Mucosa of descending colon (tissue), 3 donors: ENCODE measurements at regions not wholly inside any gene's neighbourhood (a gene's known extent, or its start where the extent isn't known, plus 50 kb on each side); places are given as distances from the start of the nearest gene placed in this dataset.

Experiments used
- ATAC-seq: fragments of 200-7000 bp; cut with Tn5 transposase; one replicate; pipeline ENCODE4 v1.9.1; 2020; ENCODE audit warnings: mild to moderate bottlenecking, moderate library complexity
- DNase-seq, 3 donors: peaks; one replicate each; pipeline ENCODE4 v3.0.0-alpha.2; 2020
- H3K36me3 ChIP-seq: fragments of 200-600 bp; one replicate; pipeline ENCODE4 v1.8.0; 2021; ENCODE audit warnings: low read depth, mild to moderate bottlenecking
- H3K4me1 ChIP-seq: fragments of 200-600 bp; one replicate; pipeline ENCODE4 v1.8.0; 2021; ENCODE audit warnings: low read depth, mild to moderate bottlenecking
- H3K4me3 ChIP-seq: fragments of 200-600 bp; one replicate; pipeline ENCODE4 v1.8.0; 2021; ENCODE audit warnings: mild to moderate bottlenecking
- H3K9me3 ChIP-seq: fragments of 200-600 bp; one replicate; pipeline ENCODE4 v1.8.0; 2021; ENCODE audit warnings: mild to moderate bottlenecking
- CTCF ChIP-seq: fragments of 200-600 bp; IDR thresholded peaks from one replicate; pipeline ENCODE4 v1.8.0; 2022; ENCODE audit warnings: antibody characterized with exemption, mild to moderate bottlenecking
- intact Hi-C, 2 donors: fragments of 100-400 bp; cut with DNase I in 1 of 2; cut with micrococcal nuclease in 1 of 2; formaldehyde crosslinking; loops; one replicate each; pipeline versions ENCODE4 v1.11.0 to v1.11.1; 2022; cut with DNase I, micrococcal nuclease
- donor health status: DM: no; HTN: no; CAD: no; lungs with moderate emphysema.
- donor health status: DM: no; HTN: no; CAD: no.
- donor health status: DM: no; HTN: yes; CAD: no.

GRCh38 chr18:21184396-21184996, 57.5 kb upstream of the GREB1L start:
- intact Hi-C loops: loop anchor here in 1 of 2 donors (10.0 kb wide), 2 partner anchors 60 to 260 kb away; no protein-coding TSS in a partner anchor

GRCh38 chr18:21187886-21188285, 54.1 kb upstream of the GREB1L start:
- DNase-seq: no peak
- intact Hi-C loops: loop anchor here in 1 of 2 donors (10.0 kb wide), 2 partner anchors 63 to 257 kb away; no protein-coding TSS in a partner anchor
- TF ChIP-seq CTCF: no peak
- H3K4me3 ChIP-seq: no peak overlapping the region
- H3K9me3 ChIP-seq: no peaks in the 10 kb centered on the region
- ATAC-seq: no peak
- H3K36me3 ChIP-seq: no peaks in the 10 kb centered on the region
- H3K4me1 ChIP-seq: no peaks in the 10 kb centered on the region

More at GRCh38 chr18:21184396-21184996, 57.5 kb upstream of the GREB1L start:
- no peak for TF ChIP-seq CTCF
- no peaks in the 10 kb centered on the region for H3K4me1 ChIP-seq
- H3K9me3 ChIP-seq: no peaks in the 10 kb centered on the region
- ATAC-seq: no peak
- H3K4me3 ChIP-seq: no peak overlapping the region
- no peak for DNase-seq
- no peaks in the 10 kb centered on the region for H3K36me3 ChIP-seq

- TF ChIP-seq CTCF: no peak
- peak in 2 of 3 donors; percentile 37 to 71 for DNase-seq
- peak; percentile 67 for ATAC-seq
- Histone ChIP-seq H3K9me3 (no peaks in the 10 kb centered on the region), H3K4me3 (no peak overlapping the region), H3K36me3 (no peaks in the 10 kb centered on the region), H3K4me1 (no peaks in the 10 kb centered on the region)
- intact Hi-C loops: loop anchor here in 1 of 2 donors (10.0 kb wide), 1 partner anchor 763 kb away; no protein-coding TSS in a partner anchor
These were observed 50.3 kb upstream of the GREB1L start for GRCh38 chr18:21191596-21192307.
